Right lobe of liver (tissue), 4 donors: ENCODE measurements at regions not wholly inside any gene's neighbourhood (a gene's known extent, or its start where the extent isn't known, plus 50 kb on each side); places are given as distances from the start of the nearest gene placed in this dataset.

Experiments
- POLR2A ChIP-seq: fragments of 450-650 bp; IDR thresholded peaks from one replicate; pipeline ENCODE4 v1.6.1; 2017; ENCODE audit warnings: antibody characterized with exemption, mild to moderate bottlenecking
- TF ChIP-seq, protein P1 (sequence below), 4 donors: fragments of 200-600 bp in 3 of 4; fragments of 450-650 bp in 1 of 4; IDR thresholded peaks; one replicate each; pipeline versions ENCODE4 v1.5.1 to v1.8.0; 2016 to 2022; ENCODE audit warnings: antibody characterized with exemption in 4 of 4, mild to moderate bottlenecking in 2 of 4
- donor health status: DM: no; HTN: no; CAD: no.
- donor health status: DM: no; HTN: no; CAD: no.
- donor health status: DM: no; HTN: yes; CAD: no.

DNA sequence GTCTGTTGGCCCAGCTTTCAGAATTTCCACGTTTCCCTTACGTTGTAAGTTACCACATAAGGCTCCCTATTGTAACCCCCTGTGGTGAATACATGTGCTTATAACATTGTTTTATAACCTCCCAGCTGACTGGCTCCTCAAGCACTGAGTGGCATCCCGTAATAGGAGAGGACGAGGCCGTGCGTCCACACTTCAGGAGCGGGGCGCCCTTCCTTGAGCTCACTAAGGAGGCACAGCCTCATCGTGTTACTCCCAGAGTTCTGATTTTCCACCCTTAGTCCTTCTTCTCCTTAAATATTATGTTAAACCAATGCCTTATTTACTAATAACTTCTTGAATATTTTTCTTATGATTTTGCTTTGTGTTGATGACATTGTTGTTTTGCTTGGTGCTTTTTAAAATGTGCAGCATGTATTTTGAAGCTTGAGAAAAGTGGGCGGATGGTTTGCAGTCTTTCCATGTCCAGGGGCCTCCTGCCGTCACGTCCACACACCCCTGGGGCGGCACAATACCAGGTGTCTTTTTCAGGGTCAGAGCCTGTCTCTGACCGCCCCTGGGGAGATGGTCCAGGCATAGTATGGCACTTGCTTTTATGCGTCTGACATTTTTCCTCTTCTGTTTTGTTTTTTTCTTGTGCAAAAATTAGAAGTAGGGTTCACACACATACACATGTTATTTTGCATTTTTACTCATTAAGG is 181.8 kb downstream of the DLL1 start:
- TF ChIP-seq, protein P1, sequence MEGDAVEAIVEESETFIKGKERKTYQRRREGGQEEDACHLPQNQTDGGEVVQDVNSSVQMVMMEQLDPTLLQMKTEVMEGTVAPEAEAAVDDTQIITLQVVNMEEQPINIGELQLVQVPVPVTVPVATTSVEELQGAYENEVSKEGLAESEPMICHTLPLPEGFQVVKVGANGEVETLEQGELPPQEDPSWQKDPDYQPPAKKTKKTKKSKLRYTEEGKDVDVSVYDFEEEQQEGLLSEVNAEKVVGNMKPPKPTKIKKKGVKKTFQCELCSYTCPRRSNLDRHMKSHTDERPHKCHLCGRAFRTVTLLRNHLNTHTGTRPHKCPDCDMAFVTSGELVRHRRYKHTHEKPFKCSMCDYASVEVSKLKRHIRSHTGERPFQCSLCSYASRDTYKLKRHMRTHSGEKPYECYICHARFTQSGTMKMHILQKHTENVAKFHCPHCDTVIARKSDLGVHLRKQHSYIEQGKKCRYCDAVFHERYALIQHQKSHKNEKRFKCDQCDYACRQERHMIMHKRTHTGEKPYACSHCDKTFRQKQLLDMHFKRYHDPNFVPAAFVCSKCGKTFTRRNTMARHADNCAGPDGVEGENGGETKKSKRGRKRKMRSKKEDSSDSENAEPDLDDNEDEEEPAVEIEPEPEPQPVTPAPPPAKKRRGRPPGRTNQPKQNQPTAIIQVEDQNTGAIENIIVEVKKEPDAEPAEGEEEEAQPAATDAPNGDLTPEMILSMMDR (IDR thresholded peaks at IDR 0.05) = no peak
- TF ChIP-seq POLR2A = no peak
